ENCODE measurements at regions not wholly inside any gene's neighbourhood (a gene's known extent, or its start where the extent isn't known, plus 50 kb on each side); places are given as distances from the start of the nearest gene placed in this dataset.

DNA sequence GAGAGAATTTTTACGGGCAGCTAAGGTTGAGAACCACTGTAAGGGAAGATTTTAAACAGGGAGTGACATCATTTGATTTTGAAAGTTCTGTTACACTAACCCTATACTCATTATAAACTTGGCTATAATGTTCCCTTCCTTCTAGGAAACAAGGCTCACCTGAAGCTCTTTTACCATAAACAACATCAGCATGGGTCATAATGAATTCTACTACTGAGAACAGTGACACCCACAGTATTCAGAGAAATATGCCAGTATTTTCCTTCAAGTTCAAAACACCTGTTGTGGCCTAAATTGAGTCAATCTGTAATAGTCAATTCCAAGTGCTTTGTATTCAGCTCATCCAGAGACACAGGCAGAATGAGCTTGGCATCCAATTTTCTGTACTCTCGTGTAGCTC, 175.3 kb upstream of the STT3B start:
- Histone ChIP-seq H3K4me3 (no peak overlapping the region), H3K27ac (no peak overlapping the region), H3K4me1 (no peaks in the 10 kb centered on the region), H3K9me3 (no peaks in the 10 kb centered on the region), H3K27me3 (no peaks in the 10 kb centered on the region), H3K9ac (ENCODE audit: low read depth in 2 of 2, low read length in 2 of 2) (no peak overlapping the region), H3K36me3 (no peaks in the 10 kb centered on the region)
- no peak for DNase-seq
- TF ChIP-seq, protein P1, sequence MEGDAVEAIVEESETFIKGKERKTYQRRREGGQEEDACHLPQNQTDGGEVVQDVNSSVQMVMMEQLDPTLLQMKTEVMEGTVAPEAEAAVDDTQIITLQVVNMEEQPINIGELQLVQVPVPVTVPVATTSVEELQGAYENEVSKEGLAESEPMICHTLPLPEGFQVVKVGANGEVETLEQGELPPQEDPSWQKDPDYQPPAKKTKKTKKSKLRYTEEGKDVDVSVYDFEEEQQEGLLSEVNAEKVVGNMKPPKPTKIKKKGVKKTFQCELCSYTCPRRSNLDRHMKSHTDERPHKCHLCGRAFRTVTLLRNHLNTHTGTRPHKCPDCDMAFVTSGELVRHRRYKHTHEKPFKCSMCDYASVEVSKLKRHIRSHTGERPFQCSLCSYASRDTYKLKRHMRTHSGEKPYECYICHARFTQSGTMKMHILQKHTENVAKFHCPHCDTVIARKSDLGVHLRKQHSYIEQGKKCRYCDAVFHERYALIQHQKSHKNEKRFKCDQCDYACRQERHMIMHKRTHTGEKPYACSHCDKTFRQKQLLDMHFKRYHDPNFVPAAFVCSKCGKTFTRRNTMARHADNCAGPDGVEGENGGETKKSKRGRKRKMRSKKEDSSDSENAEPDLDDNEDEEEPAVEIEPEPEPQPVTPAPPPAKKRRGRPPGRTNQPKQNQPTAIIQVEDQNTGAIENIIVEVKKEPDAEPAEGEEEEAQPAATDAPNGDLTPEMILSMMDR (IDR thresholded peaks at IDR 0.05): no peak
- intact Hi-C loops (cut with DNase I): no loop called here

DNA sequence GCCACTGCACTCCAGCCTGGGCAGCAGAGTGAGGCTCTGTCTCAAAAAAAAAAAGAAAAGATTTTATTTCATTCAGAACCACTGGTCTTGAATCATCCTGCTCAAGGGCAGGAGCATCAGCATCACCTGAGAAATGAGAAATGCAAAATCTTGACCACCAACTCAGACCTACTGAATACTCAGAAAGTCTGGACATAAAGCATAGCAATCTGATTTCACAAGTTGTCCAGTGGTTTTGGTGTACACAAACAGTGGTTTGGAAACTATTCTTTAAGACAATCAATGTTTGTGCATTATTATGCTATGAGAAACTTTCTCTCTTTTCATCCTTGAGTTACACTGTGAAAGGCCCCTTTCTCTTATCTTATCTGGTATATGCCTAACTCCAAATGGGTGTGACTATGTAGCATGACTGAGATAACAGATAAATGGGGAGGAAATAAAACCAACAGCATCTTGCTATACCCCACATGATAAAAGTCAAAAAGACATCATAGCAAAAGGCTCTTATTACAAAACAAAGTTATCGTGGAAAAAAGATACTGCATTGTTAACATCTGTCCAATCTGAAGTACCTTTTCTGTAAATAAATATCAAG, 174.2 kb upstream of the STT3B start:
- Histone ChIP-seq H3K9ac (ENCODE audit: low read depth in 2 of 2, low read length in 2 of 2) (no peak overlapping the region), H3K4me1 (no peaks in the 10 kb centered on the region), H3K4me3 (no peak overlapping the region), H3K27ac (no peak overlapping the region), H3K36me3 (no peaks in the 10 kb centered on the region), H3K9me3 (no peaks in the 10 kb centered on the region), H3K27me3 (no peaks in the 10 kb centered on the region)
- no peak for DNase-seq
- TF ChIP-seq, protein P1 (IDR thresholded peaks at IDR 0.05): no peak
- intact Hi-C loops (cut with DNase I): no loop called here

GRCh38 chr3:31361371-31362273, 171.1 kb upstream of the STT3B start:
- H3K4me3 ChIP-seq: no peak overlapping the region
- intact Hi-C loops (cut with DNase I): no loop called here
- H3K27ac ChIP-seq: no peak overlapping the region
- H3K36me3 ChIP-seq: no peaks in the 10 kb centered on the region
- no peak overlapping the region for H3K9ac ChIP-seq (ENCODE audit: low read depth in 2 of 2, low read length in 2 of 2)
- H3K27me3 ChIP-seq: no peaks in the 10 kb centered on the region
- H3K4me1 ChIP-seq: no peaks in the 10 kb centered on the region
- DNase-seq: no peak
- TF ChIP-seq, protein P1 (IDR thresholded peaks at IDR 0.05): no peak
- no peaks in the 10 kb centered on the region for H3K9me3 ChIP-seq

DNA sequence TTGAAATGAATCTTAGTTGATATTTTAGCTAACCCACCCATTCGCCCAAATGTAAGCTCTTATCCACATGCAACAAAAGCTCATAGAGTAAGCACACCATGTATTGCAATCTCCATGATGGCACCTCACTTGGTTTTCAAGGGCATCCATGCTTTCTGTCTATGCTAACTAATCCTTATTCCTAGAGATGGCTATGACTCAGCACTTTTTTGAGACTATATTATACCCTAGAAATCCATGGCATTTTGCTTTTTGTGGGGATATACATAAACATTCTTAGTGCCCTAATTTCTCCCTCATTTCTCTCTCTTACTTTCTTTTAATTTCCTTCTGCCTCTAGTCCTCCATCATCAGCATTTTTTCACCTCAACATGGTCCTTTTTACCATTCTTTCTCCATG, 168.5 kb upstream of the STT3B start:
- Histone ChIP-seq H3K9ac (ENCODE audit: low read depth in 2 of 2, low read length in 2 of 2) (no peak overlapping the region), H3K4me3 (no peak overlapping the region), H3K9me3 (no peaks in the 10 kb centered on the region), H3K36me3 (no peaks in the 10 kb centered on the region), H3K27ac (no peak overlapping the region), H3K27me3 (no peaks in the 10 kb centered on the region), H3K4me1 (no peaks in the 10 kb centered on the region)
- intact Hi-C loops (cut with DNase I): no loop called here
- DNase-seq: no peak
- TF ChIP-seq, protein P1 (IDR thresholded peaks at IDR 0.05): no peak

DNA sequence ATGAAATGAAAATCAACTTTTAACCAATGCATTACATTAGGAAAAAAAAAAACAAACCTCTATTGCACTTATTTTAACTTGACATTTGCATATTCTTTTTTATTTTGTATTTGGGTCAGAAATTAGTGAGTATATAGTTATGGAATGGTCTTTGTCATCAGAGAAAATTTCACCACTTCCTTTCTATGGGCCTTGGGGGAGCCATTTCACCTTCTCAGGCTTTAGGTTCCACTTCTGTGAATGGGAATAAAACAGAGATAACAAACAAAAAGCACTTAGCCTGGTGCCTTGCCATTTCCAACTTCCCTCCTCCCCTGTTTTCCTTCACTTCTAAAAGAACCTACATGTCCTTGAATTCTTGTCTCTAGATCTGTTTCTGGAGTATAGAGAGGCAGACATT, 168.0 kb upstream of the STT3B start:
- no peak overlapping the region for H3K4me3 ChIP-seq
- H3K9ac ChIP-seq (ENCODE audit: low read depth in 2 of 2, low read length in 2 of 2): no peak overlapping the region
- TF ChIP-seq, protein P1 (IDR thresholded peaks at IDR 0.05): no peak
- H3K36me3 ChIP-seq: no peaks in the 10 kb centered on the region
- no peak for DNase-seq
- no peaks in the 10 kb centered on the region for H3K27me3 ChIP-seq
- H3K4me1 ChIP-seq: no peaks in the 10 kb centered on the region
- H3K9me3 ChIP-seq: no peaks in the 10 kb centered on the region
- H3K27ac ChIP-seq: no peak overlapping the region
- intact Hi-C loops (cut with DNase I): no loop called here
